ENCODE measurements at regions not wholly inside any gene's neighbourhood (a gene's known extent, or its start where the extent isn't known, plus 50 kb on each side); places are given as distances from the start of the nearest gene placed in this dataset.
"Not testable (repeated sequence)": the region's sequence is repeated elsewhere in the genome, so short reads cannot be mapped to it uniquely, and the experiment has no call there.

DNA sequence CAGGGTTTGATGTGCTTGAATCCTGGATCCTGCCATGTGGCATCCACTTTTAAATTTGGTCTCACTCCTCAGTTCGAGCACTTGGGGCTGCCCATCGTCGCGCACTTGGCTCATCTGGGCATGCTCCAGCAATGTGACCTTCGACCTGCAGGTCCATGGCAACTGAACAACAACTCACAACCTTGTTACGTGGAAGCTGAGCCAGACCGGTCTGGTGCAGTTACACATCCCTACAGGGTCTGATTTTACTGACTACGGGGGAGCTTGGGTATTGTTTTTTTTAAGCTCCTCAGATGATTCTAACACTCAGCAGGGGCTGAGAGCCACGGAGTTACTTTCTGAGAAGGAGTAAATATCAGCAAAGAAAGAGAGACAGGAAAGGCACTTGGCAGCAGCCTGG is 769.6 kb downstream of the UQCRFS1 start:
- ChIA-PET CTCF (no interaction called here), POLR2A (interaction anchor here (0.6 kb wide), 1 partner anchor 44 kb away, joined by 3 read pairs; no protein-coding TSS in a partner anchor)

DNA sequence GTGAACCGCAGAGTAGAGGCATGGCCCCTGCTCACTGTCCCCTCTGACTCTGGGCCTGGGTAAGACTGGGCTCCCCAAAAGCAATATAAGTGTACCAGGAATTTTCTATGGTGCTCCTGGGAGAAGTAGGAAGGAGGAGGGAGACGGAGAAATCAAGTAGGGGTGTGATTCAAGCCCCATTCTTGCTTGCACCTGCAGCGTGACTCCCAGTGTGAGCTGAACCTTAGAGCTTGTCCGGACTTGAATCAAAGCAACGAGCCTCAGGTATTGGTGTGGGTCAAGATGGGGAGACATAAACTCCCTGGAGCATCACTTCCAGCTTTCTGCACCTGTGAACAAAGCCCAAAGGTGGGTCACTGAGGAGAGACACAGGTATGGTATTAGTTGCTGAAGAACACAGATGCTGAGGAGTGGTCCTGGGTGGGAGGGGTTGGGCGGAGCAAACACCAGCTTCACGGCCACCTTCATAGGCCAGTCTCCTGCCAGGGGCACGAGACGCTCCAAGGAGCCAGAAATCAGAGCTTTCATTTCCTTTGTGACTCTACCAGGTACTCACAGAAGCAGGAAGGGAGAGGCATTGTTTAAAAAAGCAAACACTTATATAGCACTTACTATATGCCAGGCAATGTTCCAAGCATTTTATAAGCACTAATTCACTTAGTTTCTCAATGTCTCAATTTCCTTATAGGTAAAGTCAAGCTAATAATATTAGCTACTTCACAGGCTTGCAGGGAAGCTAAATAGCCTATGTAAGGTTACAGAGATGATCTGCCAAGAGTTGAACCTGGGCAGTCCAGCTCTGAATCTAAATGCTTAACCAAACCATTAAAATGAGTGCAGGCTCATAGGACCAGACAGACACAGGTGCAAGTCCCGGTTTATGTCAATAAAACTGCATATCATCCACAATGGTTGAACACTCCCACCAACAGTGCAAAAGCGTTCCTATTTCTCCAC is 775.3 kb downstream of the UQCRFS1 start:
- ChIA-PET CTCF (no interaction called here), POLR2A (no interaction called here)

DNA sequence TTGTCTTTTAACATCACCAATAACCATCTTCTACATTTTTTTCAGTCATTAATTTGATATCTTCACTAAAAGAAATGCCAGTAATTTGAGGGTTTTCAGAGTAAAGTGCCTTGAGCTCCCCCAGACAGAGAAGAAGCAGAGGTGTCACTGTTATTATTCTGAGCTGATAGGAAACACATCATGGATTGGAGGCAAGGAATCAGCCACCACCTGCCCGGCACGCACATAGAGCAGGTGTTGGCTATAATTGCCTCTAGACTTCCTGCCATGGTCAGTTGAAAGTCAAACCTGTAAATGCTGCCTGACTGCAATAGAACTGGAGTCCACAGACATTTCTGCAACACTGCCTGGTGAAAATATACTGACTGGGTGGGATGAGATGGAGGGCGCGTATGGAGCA is 776.6 kb downstream of the UQCRFS1 start:
- ChIA-PET POLR2A (no interaction called here), CTCF (no interaction called here)

DNA sequence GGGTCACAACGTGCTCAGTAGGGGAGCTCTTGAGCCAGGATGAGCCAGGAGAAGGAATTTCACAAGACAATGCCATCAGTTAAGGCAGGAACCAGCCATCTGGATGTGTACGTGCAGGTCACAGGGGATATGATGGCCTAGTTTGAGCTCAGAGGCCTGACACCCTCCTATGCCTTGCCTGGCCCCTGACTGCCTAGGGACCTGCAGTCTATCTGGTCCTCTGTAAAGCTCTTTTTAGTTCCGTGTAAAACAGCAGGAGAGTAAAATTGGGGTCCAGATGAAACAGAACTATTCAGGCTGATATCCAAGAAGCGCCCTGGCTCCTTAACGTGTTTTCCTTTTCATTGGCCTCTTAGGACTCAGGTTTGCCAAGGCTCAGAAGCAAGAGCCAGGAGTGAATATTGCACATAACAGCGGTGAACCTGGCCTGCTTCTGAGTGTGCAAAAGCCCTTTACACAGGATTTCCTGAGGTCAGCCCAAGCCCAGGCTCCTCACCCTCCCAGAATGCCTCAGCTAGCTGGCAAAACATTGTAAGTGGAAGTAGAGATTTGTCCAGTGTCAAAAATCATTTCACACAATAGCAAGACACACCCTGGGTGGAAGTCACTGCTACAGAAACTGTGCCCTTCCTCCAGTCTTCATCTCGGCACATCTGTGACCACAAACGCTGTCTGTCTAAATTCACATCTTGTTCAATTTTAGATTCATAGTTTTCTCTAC is 777.2 kb downstream of the UQCRFS1 start:
- POLR2A ChIA-PET, result no interaction called here
- CTCF ChIA-PET, result interaction anchor here (1.0 kb wide), 1 partner anchor 11 kb away, joined by 3 read pairs; no protein-coding TSS in a partner anchor

DNA sequence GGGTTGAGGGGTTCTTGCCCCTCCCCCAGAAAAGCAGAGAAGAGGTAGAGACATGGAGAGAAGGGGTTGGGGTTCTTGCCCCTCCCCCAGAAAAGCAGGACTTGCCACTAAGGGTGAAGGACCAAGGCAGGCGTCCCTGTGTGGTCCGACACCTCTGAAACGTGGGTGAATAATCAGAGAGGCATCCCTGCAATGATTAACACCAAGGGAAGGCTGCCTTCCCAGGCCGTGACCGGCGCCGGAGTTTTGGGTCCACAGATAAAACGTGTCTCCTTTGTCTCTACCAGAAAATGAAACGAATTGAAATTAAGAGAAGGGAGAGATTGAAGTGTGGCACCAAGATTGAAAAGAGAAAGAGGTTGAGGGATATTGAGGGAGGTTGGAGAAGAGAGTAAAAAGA is 778.2 kb downstream of the UQCRFS1 start:
- POLR2A ChIA-PET, CTCF ChIA-PET: not testable (repeated sequence)

DNA sequence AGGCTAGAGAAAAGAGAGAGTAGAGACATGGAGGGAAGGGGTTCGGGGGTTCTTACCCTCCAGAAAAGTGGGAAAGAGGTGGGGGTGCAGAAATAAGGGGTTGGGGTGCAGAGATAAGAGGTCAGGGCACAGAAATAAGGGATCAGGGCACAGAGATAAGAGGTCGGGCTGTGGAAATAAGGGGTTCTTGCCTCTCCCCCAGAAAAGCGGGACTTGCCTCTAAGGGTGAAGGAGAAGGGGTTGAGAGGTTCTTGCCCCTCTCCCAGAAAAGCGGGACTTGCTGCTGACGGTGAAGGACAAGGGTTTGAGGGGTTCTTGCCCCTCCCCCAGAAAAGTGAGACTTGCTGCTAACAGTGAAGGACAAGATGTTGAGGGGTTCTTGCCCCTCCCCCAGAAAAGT is 778.6 kb downstream of the UQCRFS1 start:
- POLR2A ChIA-PET, CTCF ChIA-PET: not testable (repeated sequence)

DNA sequence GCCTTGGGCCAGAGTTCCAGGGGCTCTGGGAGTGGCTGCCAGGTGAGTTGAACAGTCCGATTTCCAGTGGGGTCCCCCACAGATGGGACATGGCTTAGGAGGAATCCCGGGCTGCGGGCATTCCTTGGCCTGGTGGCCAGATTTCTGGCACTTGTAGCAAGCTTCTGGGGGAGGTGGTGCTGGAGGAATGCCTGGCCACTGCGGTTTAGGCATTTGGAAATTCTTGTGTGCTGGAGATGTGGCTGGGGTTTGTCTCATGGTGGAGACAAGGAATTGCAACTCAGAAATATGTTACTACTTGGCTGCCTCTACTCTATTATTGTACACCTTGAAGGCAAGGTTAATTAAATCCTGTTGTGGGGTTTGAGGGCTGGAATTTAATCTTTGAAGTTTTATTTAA is 779.8 kb downstream of the UQCRFS1 start:
- POLR2A ChIA-PET, CTCF ChIA-PET: not testable (repeated sequence)

DNA sequence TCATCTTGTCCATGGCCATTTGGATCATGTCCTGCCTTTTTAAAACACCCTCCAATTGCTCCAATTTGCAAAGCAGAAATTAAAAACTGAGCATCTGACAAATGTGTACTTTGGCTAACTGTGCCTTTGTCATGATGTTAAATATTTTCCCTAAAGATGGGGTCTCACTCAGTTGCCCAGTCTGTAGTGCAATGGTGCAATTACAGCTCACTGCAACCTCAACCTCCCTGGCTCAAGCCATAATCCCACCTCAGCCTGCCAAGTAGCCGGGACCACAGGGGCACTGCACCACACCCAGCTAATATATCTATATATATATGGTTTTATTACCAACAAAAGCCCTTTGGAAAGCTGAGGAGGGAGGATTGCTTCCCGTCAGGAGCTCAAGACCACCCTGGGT is 782.7 kb downstream of the UQCRFS1 start:
- ChIA-PET POLR2A (no interaction called here), CTCF (no interaction called here)

DNA sequence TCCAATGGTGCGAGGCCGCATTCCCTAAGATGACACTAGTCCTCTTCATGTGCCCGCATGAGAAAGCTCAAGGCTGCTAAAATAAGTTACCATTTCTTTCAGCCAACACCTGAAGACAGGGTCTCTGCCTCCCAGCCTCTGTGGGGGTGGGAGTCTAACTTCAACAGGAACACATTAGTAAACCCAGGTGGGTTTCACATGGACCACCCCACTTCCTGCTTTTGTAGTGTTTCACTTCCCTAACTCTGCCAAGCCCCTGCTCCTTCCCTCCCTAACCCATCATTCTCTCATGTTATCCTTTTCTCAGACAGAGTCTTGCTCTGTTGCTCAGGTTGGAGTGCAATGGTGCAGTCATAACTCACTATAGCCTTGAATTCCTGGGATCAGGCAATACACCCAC is 783.6 kb downstream of the UQCRFS1 start:
- CTCF ChIA-PET, result no interaction called here
- POLR2A ChIA-PET, result no interaction called here

DNA sequence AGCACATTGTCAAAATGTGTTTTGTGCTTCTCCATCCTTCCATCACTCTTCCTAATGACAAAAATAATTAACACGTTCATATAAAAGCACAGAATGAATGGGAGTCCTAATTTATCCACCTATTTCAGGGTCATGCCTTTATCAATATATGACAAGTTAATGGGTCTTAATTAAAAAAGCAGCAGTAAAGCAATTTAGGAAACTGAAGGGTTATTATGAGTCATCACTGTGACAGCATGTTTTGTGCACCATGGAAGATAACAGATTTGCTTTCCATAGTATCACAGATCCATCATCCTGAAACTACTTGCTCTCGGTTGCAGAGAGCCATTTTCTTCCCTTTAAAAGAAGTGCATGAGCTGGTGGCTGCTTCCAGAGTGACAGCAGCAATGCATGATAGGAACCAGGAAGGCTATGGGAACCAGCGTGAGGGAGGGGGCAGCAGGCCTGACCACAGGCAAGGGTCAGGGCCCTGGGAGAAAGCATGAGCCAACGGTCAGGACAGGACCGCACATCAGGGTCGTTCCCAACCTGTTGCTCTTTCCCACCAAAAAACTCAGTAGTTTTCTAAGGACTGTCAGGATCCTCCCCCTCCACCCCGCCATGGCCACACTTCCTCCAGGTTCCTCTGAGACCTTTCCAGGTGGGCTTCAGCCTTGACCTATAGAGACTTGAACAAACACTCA is 784.1 kb downstream of the UQCRFS1 start:
- CTCF ChIA-PET, result no interaction called here
- POLR2A ChIA-PET, result no interaction called here

DNA sequence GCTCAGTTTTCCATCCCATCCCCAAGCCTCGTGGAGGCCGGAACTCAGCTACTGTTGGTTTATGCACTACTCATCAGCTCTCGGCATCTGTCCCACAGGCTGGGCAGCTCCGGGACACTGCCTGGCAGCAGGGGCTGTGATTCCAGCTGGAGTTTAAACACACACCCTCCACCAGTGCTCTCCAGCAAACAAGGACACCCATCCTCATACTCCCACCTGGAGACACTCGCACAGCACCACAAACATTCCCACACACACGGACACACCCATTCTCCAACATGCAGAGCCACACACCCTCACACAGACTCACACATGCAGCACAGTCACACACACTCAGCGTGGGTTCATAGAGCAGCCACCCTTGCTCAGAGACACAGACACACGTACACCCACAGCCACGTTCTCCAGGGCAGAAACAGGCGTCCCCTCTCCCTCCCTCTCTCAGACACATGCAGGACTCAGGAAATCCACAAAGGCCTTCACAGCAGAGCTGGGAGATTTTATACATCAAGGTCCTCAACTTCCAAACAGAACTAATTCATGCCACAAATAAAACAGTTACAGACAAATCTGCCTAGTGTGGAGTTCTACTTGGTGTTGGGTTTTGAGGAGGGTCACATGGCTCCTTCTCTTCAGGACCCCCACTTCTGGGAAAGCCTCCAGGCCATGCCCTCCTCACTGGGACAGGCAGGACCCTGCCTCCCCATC is 785.4 kb downstream of the UQCRFS1 start:
- CTCF ChIA-PET, result no interaction called here
- POLR2A ChIA-PET, result no interaction called here

DNA sequence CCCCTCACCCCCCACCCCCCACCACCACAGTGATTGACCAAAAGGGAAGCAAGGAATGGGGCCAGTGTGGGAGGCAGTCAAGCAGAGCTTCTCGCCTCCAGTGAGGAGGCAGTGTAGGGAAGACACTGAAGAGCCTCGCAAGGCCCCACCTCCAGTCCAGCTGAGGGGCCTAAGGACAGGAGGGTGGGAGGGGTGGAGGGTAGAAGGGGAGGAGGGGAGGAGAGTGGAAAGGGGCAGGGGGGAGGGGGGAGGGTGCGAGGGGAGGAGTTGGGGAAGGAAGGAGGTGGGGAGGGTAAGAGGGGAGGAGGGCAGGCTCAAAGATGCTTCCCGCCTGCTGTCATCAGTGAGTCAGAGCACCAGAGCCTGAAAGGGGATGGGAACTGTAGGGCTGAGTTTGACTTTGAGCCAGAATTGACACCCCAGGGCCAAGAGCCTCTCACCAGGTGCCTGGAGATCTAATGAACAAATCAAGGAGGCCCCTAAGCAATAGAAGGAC is 786.2 kb downstream of the UQCRFS1 start:
- POLR2A ChIA-PET, result no interaction called here
- CTCF ChIA-PET, result no interaction called here

DNA sequence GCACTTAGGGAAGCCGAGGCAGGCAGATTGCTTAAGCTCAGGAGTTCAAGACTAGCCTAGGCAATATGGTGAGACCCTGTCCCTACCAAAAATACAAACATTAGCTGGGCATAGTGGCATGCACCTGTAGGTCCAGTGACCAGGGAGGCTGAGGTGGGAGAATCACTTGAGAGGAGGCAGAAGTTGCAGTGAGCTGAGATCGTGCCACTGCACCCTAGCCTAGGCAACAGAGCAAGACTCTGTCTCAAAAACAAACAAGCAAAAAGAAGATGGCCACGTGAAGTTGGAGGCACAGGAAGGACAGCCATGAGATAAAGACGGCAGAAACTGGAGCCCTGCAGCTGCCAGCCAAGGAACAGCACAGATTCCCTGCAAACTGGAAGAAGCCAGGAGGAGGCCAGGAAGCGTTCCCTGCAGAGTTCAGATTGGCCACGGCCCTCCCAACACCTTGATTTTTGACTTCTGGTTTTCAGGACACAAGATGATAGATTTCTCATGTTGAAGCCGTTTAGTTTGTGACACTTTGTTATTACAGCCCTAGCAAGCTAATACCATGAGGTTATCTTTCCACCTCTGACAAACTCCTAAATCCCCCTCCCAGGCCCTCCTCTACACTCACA is 786.7 kb downstream of the UQCRFS1 start:
- ChIA-PET CTCF (no interaction called here), POLR2A (no interaction called here)

DNA sequence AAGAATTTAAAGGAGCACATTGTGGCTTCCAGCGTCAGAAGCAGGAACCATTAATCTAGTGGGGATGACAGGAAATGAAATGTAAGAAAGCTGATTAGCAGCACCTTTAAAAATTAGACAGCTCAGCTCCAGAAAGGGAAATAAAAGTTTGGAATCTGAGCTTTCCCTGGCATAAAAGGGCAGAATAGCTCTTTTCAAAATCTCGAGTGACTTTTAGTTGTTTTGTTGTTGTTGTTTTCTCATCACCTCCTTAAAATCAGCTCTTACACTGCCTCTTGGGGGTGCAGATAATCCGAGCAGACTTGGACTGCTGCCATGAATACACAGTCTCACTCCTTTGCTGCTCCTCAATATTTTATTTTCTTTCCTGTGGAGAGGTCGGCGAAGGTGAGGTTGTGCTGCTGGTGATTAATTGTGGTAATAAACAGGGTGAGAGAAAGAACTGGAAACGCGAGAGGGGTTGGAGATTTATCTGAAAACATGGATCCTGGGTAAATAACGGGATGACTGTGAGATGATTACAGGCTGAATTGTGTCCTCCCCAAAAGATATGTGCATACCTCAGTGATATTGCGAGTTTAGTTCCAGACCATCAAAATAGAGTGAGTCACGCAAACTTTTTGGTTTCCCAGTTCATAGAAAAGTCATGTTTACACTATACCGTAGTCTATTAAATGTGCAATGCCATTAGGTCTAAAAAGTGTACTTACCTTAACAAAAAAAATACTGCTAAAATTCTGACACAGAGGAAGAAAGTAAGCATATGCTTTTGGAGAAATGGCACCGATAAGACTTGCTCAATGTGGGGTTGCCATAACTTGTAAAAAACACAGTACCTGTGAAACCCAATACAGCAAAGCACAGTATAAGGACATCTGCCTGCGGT is 787.7 kb downstream of the UQCRFS1 start:
- ChIA-PET CTCF (interaction anchor here (1.2 kb wide), 1 partner anchor 10 kb away, joined by 3 read pairs; no protein-coding TSS in a partner anchor), POLR2A (no interaction called here)

DNA sequence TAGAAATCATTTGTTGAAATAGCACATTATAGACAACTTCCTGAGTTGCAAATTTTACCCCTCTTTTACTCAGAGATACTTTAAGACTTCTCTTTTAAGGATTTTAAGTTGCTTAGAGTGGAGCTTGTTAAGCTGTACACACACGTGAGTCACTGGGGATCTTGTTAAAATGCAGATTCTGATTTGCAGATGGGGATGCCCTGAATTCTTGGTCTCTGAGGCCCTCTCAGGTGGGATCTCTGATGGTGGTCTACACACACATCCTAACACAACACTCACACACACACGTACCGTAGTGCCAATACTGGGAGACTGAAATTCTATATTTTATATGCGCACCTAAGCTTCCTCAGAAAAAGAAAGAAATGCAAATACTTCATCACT is 788.3 kb downstream of the UQCRFS1 start:
- ChIA-PET CTCF (interaction anchor here (1.2 kb wide), 1 partner anchor 11 kb away, joined by 3 read pairs; no protein-coding TSS in a partner anchor), POLR2A (no interaction called here)

DNA sequence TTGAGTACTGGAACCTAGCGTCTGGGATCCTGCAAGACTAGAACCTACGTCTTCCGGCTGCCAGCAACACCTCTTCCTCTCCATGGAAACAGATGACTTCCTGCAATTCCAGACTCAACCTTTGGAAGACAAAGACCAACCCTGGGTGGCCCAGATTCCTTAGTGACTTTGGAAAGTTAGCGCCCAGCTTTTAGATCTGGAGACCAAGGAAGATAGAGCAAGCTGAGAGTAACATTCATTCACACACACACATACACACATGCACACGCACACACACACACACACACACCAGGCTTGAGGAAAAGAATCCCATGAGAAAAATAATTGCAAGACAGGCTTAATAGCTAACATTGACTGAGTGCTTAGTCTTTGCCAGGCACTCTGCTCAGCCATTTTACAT is 788.9 kb downstream of the UQCRFS1 start:
- ChIA-PET POLR2A (no interaction called here), CTCF (interaction anchor here (1.2 kb wide), 1 partner anchor 11 kb away, joined by 3 read pairs; no protein-coding TSS in a partner anchor)

DNA sequence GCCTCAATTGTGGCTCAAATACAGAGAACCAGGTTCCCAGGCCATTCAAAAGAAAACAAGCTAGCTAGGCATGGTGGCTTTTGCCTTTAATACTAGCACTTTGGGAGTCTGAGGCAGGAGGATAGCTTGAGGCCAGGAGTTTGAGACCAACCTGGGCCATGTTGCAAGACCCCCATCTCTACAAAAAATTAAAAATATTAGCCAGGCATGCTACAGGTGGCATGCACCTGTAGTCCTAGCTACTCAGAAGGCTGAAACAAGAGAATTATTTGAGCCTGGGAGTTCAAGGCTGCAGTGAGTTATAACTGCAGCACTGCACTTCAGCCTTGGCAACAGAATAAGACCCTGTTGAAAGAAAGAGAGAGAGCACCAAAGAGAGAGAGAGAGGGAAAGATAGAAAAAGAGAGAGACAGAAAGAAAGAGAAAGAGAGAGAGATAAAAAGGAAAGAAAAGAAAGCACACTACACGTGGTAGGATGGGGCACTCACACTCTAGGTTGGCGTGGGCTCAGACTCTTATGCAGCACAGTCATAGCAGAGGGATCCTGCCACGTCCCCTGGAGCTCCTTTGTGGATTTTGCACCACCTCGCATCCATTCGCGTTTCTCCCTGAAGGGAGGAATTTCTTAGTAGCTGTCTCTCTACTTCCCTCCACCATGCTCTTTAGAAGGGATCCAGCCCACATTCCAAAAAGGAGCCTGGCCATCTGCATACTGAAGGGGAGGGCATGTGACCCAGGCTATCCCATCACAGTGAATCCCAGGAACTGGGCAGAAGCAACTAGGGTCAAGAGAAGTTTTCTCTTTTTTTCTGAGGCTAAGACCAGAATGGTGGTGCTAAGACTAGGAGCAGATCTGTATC is 789.9 kb downstream of the UQCRFS1 start:
- CTCF ChIA-PET, result no interaction called here
- POLR2A ChIA-PET, result no interaction called here

DNA sequence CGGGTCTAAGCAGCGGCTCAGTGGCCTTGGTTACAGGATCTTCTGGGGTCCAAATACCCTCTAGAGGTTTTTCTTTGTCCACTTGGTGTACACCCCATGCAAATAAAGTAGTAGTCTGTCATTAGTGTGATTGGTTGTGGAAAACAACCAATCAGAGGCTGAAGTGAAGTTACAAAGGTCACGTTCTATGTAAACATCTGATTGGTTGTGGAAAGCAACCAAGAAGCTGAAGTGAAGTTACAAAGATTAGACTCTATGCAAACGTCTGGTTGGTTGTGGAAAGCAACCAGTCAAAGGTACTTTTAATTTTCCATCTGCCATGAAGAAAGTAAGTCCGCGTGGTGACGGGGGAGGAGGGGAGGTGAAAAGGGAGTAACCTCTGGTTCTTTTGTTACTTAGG is 790.9 kb downstream of the UQCRFS1 start:
- CTCF ChIA-PET, result no interaction called here
- POLR2A ChIA-PET, result no interaction called here

Data from activated CD8-positive, alpha-beta memory T cell treated with anti-CD3 and anti-CD28 coated beads for 36 hours (primary cell).